ENCODE measurements at regions not wholly inside any gene's neighbourhood (a gene's known extent, or its start where the extent isn't known, plus 50 kb on each side); places are given as distances from the start of the nearest gene placed in this dataset.
A peak's percentile ranks its signal among the peaks of the same experiment; 100 is the strongest.
"Not testable (repeated sequence)": the region's sequence is repeated elsewhere in the genome, so short reads cannot be mapped to it uniquely, and the experiment has no call there.

DNA sequence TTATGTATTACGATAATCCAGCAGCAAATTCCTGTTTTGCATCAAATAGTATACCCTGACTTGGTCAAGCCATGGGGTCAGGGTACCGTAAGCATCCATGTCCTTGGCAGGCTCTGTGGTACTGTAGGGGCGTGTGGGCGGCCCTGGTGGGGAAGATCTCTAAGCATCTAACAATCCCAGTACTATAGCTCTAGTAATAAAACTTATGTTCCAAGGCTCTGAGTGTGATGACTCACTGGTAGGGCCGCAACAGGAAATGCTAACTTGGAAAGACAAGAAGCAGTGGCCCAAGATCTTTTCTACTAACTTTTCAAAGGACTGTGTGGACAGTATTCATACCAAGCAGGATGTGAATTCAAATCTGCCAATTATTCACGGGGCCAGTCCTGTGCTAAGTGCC is 63.8 kb downstream of the CLEC18A start:
- H3K36me3 Mint-ChIP-seq (ENCODE audit: low read depth) = peaks cover 46% of the 10 kb centered on the region
- H3K4me1 Mint-ChIP-seq; ATAC-seq (replicated peaks); H3K27ac Mint-ChIP-seq; H3K9me3 Mint-ChIP-seq; H3K4me3 Mint-ChIP-seq; H3K27me3 Mint-ChIP-seq: not testable (repeated sequence)

DNA sequence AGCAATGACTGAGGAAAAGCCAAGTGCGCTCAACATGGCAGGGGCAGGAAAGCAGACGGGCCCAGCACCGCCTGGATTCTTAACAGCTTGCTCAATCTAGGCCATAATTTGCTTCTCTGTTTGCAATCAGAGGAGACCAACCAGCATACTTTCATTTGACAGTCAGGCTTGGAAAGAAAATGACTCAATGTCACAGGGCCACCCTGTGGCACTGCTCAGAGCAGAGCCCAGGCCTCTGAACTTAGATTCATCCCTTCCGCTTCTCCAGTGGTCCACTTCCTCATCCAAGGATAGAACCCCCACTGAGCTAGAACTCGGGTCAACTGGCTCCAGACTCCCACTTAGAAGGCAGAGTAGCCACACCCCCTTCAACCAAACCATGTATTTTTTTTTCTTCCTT is 65.6 kb downstream of the CLEC18A start:
- peaks cover 55% of the 10 kb centered on the region for H3K36me3 Mint-ChIP-seq (ENCODE audit: low read depth)
- not testable (repeated sequence) for H3K4me3 Mint-ChIP-seq; H3K9me3 Mint-ChIP-seq; H3K27ac Mint-ChIP-seq; H3K4me1 Mint-ChIP-seq; H3K27me3 Mint-ChIP-seq; ATAC-seq (replicated peaks)

DNA sequence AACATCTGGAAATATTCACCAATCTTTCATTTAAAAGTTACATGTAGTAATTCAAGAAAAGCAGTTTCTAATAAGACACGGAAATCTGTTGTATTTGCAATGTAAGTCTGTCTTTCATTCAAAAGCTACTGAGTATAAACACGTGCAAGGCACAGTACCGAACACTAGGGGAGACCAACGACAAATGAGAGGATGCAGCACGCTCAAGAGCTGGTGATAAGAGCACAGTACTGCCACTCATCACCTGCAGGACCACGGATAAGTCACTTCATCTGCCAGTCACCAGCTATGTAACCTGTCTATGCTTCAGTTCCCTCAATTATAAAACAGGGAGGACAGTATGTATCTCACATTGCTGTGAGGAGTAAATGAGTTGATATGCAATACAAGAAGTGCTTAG is 67.1 kb downstream of the CLEC18A start:
- no peak overlapping the region for H3K27ac Mint-ChIP-seq
- H3K4me1 Mint-ChIP-seq = no peaks in the 10 kb centered on the region
- H3K9me3 Mint-ChIP-seq = no peaks in the 10 kb centered on the region
- H3K27me3 Mint-ChIP-seq = no peaks in the 10 kb centered on the region
- H3K4me3 Mint-ChIP-seq = no peak overlapping the region
- ATAC-seq (replicated peaks) = peak; percentile 75
- H3K36me3 Mint-ChIP-seq (ENCODE audit: low read depth) = peaks cover 55% of the 10 kb centered on the region

DNA sequence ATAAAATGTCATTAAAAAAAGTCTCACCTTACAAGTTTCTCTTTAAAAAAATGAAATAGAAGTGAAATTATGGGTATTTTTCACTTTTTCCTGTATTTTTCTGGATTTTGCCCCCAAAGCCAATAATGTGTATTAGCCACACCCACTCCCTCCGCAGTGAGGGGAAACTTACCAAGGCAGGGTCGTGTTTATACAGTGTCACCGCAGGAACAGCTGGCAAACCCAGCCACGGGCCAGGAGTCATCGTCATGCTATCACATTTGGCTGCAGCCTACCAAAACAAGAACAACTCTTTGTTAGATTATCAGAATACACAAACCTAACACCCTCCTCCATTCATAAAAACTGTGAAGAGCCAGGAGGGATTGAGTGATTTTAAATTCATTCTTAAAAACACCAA is 72.1 kb downstream of the CLEC18A start:
- not testable (repeated sequence) for H3K9me3 Mint-ChIP-seq; H3K4me3 Mint-ChIP-seq; H3K27ac Mint-ChIP-seq; H3K4me1 Mint-ChIP-seq; H3K27me3 Mint-ChIP-seq; ATAC-seq (replicated peaks)
- peaks cover 45% of the 10 kb centered on the region for H3K36me3 Mint-ChIP-seq (ENCODE audit: low read depth)

DNA sequence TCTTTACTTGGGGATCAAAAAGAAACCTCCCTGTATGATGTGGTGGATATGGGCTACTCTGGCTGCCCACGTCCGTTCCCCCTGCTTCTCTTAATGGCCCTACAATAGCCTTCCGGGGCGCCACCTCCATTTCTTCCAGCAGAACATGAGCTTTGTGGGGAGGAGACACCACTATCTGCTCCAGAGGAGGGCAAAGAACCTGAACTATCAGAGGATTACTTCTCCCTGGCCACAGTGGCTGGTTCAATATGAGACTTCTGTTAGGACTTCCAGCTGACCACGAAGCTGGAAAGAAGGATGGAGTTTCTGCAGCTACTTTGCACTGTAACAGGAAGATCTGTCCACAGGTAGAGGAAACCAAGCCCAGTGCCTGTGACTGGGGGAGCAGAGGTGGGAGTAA is 72.8 kb downstream of the CLEC18A start:
- H3K4me1 Mint-ChIP-seq; H3K27ac Mint-ChIP-seq; H3K9me3 Mint-ChIP-seq; ATAC-seq (replicated peaks); H3K27me3 Mint-ChIP-seq; H3K4me3 Mint-ChIP-seq: not testable (repeated sequence)
- H3K36me3 Mint-ChIP-seq (ENCODE audit: low read depth) = peaks cover 50% of the 10 kb centered on the region

DNA sequence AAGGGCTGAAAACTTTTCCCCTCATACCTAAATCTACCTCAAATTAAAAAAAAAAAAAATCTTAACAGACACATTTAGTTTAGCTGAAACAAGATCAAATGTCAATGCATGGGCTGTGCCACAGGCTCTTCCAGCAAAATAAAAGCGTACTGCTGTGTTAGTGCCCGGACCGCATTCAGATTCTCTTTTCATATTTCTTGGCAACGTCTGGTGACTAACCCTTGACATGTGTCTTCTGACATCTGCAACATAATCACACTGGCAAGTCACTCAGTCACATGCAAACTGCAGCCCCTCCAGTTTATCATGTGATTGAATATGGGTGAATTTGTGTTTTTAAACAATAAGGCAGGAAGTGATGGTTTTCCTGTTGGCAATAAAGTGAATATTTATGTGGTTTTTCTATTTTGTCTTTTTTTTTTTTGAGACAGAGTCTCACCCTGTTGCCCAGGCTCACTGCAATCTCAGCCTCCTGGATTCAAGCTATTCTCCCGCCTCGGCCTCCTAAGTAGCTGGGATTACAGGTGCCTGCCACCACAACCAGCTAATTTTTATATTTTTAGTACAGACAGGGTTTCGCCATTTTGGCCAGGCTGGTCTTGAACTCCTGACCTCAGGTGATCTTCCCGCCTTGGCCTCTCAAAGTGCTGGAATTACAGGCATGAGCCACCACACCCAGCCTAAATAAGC is 75.2 kb downstream of the CLEC18A start:
- not testable (repeated sequence) for H3K4me1 Mint-ChIP-seq, H3K27me3 Mint-ChIP-seq, H3K27ac Mint-ChIP-seq, H3K9me3 Mint-ChIP-seq
- Mint-ChIP-seq H3K4me3 (peak overlapping the region; percentile 19), H3K36me3 (ENCODE audit: low read depth) (peaks cover 64% of the 10 kb centered on the region)
- peak; percentile 89 for ATAC-seq (replicated peaks)

DNA sequence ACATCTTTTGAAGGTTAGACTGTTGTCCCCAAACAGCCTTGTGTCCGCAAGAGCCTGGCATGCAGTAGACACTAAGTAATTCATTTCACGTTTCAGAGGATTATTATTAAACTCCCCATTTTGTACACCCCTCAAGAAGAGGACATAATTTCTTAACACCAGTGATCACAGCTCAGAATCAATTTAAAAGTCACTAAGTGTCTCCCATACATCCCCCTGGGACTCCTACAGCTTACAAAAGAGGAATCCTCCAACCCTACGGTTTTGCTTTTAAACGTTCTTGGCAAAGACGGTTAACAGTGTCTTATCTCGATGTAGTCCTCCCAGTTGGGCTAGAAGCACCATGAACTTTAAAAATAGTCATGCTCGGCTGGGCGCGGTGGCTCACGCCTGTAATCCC is 81.2 kb upstream of the PDPR start:
- H3K27ac Mint-ChIP-seq; H3K4me1 Mint-ChIP-seq; H3K9me3 Mint-ChIP-seq; H3K4me3 Mint-ChIP-seq; H3K27me3 Mint-ChIP-seq; ATAC-seq (replicated peaks): not testable (repeated sequence)
- peaks cover 73% of the 10 kb centered on the region for H3K36me3 Mint-ChIP-seq (ENCODE audit: low read depth)

DNA sequence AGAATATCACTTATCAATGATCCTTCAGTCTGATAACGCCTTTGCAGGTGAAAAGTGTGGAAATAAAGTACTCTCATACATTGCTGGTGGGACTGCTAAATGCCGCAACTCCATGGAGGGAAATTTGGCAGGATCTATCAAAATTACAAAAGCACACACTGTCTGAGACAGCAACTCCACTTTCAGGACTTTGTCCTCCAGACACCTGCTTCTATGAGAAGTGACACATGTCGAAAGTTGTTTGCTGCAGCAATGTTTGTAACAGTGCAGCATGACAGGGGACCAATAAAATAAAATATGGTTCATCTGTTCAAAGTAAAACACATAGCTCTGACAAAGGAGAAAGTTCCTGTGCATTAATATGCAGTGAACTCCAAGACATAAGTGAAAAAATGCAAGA is 76.2 kb upstream of the PDPR start:
- not testable (repeated sequence) for ATAC-seq (replicated peaks); H3K4me3 Mint-ChIP-seq; H3K27ac Mint-ChIP-seq; H3K9me3 Mint-ChIP-seq; H3K4me1 Mint-ChIP-seq; H3K27me3 Mint-ChIP-seq
- peaks cover 68% of the 10 kb centered on the region for H3K36me3 Mint-ChIP-seq (ENCODE audit: low read depth)

DNA sequence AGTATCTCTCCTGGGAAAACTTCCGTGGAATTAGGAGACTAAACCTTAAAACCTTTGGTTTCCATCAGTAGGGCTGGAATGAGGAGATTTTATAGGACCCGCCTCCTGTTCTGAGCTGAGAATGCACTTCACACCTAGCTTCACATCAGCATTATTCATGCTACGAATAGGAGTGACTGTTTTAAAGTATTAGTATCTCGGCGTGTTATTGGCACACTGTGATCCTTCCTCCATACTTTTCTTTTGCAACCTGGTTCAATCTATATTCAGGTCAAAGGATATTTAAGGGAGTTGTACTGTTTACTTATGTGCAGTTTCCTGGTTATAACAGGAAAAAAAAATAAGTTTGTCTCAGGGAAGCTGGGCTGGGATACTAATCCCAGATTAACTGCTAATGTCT is 73.6 kb upstream of the PDPR start:
- peaks cover 48% of the 10 kb centered on the region for H3K36me3 Mint-ChIP-seq (ENCODE audit: low read depth)
- not testable (repeated sequence) for H3K4me1 Mint-ChIP-seq; ATAC-seq (replicated peaks); H3K27me3 Mint-ChIP-seq; H3K9me3 Mint-ChIP-seq; H3K27ac Mint-ChIP-seq; H3K4me3 Mint-ChIP-seq

DNA sequence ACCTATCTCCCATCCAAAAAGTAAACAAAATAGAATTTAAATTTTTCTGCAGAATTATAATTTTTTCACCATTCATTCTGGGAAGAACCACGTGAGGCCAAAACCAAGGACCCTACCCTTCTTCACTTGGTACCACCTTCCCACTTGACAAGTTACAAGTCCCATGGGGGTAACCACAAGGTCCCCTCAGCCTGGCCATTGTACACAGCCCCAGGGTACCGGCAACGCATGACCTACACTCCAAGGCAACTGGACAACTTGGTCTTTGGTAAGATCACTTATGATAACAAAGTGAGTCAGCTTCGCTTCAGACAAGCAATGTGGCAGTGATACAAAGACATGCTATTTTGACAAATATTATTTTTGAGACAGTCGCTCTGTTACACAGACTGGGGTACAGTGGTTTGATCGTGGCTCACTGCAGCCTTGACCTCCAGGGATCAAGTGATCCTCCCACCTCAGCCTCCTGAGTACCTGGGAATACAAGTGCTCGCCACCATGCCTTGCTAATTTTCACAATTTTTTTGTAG is 70.5 kb upstream of the PDPR start:
- peaks cover 36% of the 10 kb centered on the region for H3K36me3 Mint-ChIP-seq (ENCODE audit: low read depth)
- not testable (repeated sequence) for ATAC-seq (replicated peaks); H3K27ac Mint-ChIP-seq; H3K27me3 Mint-ChIP-seq; H3K4me3 Mint-ChIP-seq; H3K9me3 Mint-ChIP-seq; H3K4me1 Mint-ChIP-seq

DNA sequence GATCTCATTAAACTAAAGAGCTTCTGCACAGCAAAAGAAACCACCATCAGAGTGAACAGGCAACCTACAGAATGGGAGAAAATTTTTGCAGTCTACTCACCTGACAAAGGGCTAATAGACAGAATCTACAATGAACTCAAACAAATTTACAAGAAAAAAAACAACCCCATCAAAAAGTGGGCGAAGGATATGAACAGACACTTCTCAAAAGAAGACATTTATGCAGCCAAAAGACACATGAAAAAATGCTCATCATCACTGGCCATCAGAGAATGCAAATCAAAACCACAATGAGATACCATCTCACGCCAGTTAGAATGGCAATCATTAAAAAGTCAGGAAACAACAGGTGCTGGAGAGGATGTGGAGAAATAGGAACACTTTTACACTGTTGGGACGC is 67.6 kb upstream of the PDPR start:
- not testable (repeated sequence) for H3K27me3 Mint-ChIP-seq; H3K27ac Mint-ChIP-seq; H3K4me3 Mint-ChIP-seq; H3K9me3 Mint-ChIP-seq; ATAC-seq (replicated peaks); H3K4me1 Mint-ChIP-seq
- peaks cover 12% of the 10 kb centered on the region for H3K36me3 Mint-ChIP-seq (ENCODE audit: low read depth)

DNA sequence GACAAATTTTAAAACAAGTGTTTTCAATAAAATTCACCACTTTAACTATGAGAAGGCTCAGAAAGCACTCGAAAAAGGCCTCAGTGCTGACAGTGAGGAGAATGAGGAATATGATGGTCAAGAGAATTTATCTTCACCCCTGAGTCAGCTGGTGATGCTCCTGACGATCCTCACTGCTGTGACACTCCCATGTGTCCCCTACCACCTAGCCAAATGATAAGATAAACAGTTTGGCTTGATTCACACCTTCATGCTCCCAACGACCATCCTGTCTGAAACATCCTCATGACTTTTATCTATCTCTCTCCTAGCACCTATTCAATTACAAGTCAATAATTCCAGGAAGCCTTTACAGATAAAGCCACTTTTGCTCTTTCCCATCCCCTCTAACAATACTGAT is 66.0 kb upstream of the PDPR start:
- not testable (repeated sequence) for H3K4me3 Mint-ChIP-seq

DNA sequence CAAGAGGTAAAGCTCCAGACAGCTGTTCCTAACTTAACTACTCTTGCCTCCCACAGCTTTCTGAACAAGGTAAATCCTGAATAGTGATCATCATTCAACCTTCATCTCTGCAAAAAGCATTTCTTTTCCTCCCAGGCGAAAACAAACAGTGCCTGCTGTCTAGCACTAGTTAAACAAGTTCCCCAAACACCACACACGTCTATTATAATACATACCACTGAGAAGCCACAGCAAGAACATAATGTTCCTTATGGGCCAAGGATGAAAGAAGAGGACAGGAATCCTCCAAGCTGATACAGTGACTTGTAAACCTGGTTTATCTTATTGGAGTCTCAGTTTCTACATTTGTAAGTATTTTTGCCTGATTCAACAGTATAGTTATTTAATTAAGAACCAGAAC is 56.1 kb upstream of the PDPR start:
- H3K27ac Mint-ChIP-seq; H3K9me3 Mint-ChIP-seq; H3K4me1 Mint-ChIP-seq; ATAC-seq (replicated peaks); H3K27me3 Mint-ChIP-seq; H3K36me3 Mint-ChIP-seq (ENCODE audit: low read depth); H3K4me3 Mint-ChIP-seq: not testable (repeated sequence)

More for the DNA sequence above, 66.0 kb upstream of the PDPR start:
- not testable (repeated sequence) for H3K36me3 Mint-ChIP-seq (ENCODE audit: low read depth); H3K9me3 Mint-ChIP-seq; H3K4me1 Mint-ChIP-seq; H3K27me3 Mint-ChIP-seq; ATAC-seq (replicated peaks); H3K27ac Mint-ChIP-seq

DNA sequence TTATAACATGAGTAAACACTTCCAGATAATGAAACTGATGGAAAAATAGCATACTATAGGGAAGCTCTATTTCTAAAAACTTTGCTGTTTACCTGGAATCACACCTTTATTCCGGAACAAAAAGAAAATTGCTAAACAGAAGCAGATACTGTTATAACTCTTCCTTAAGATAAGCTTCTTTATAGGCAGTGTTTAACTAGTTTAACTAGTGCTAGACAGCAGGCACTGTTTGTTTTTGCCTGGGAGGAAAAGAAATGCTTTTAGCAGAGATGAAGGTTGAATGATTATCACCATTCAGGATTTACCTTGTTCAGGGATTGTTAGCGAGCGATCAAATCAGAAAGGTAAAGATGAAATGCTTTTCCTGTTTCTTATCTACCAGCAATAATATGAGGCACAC is 54.7 kb upstream of the PDPR start:
- H3K9me3 Mint-ChIP-seq; H3K4me3 Mint-ChIP-seq; H3K4me1 Mint-ChIP-seq; H3K27me3 Mint-ChIP-seq; H3K27ac Mint-ChIP-seq; ATAC-seq (replicated peaks); H3K36me3 Mint-ChIP-seq (ENCODE audit: low read depth): not testable (repeated sequence)

DNA sequence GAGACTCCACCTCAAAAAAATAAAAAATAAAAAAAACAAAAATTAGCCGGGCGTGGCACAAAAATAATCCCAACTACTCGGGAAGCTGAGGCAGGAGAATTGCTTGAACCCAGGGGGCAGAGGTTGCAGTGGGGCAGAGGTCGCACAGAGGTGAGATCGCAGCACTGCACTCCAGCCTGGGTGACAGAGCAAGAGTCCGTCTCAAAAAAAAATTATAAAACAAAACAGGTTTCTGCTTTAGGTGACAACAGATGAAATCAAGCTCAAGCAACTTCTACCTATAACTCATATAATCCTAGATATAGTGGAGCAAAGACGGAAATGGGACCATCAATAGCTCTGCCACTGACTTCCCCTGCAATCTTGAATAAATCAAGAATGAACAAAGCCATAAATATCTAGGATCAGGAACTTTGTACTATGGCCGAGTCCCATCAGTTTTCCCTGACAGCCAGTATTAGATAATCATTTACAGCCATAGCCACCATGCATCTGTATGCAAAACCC is 53.6 kb upstream of the PDPR start:
- not testable (repeated sequence) for ATAC-seq (replicated peaks); H3K9me3 Mint-ChIP-seq; H3K27me3 Mint-ChIP-seq; H3K36me3 Mint-ChIP-seq (ENCODE audit: low read depth); H3K4me1 Mint-ChIP-seq; H3K27ac Mint-ChIP-seq; H3K4me3 Mint-ChIP-seq
